ENCODE measurements at regions not wholly inside any gene's neighbourhood (a gene's known extent, or its start where the extent isn't known, plus 50 kb on each side); places are given as distances from the start of the nearest gene placed in this dataset.

GRCh38 chr11:23840872-23841271 is 656.0 kb upstream of the LUZP2 start:
- FAIRE-seq = no peak
- H3K9me3 ChIP-seq (ENCODE audit: control insufficient read depth, low read depth, low read length) = no peaks in the 10 kb centered on the region
- dilution Hi-C loops (cut with MboI; ENCODE audit: extremely low pct_ligation_motif_present, low sequenced_read_pairs) = no loop called here

GRCh38 chr11:23846902-23847422 is 649.9 kb upstream of the LUZP2 start:
- FAIRE-seq = no peak
- no peaks in the 10 kb centered on the region for H3K4me1 ChIP-seq (ENCODE audit: control insufficient read depth, extremely low read depth, insufficient read depth, low read length)
- H3K27ac ChIP-seq (ENCODE audit: control insufficient read depth, insufficient read depth, low read length) = no peak overlapping the region
- dilution Hi-C loops (cut with MboI; ENCODE audit: extremely low pct_ligation_motif_present, low sequenced_read_pairs) = no loop called here
- no peaks in the 10 kb centered on the region for H4K20me1 ChIP-seq (ENCODE audit: control insufficient read depth, extremely low read depth, insufficient read depth, low read length)
- H2AFZ ChIP-seq (ENCODE audit: control insufficient read depth, low read length) = no peak overlapping the region
- no peaks in the 10 kb centered on the region for H3K36me3 ChIP-seq (ENCODE audit: control insufficient read depth in 2 of 2, extremely low read depth in 1 of 2, insufficient read depth in 2 of 2, low read length in 2 of 2)
- no peaks in the 10 kb centered on the region for H3K27me3 ChIP-seq (ENCODE audit: control insufficient read depth, extremely low read depth, insufficient read depth, low read length)
- H3K79me2 ChIP-seq (ENCODE audit: control insufficient read depth, insufficient read depth, low read length) = no peaks in the 10 kb centered on the region
- H3K9me1 ChIP-seq (ENCODE audit: control insufficient read depth, extremely low read depth, insufficient read depth, low read length) = no peaks in the 10 kb centered on the region
- H3K4me2 ChIP-seq (ENCODE audit: control insufficient read depth, extremely low read depth, insufficient read depth, low read depth, low read length) = no peak overlapping the region
- no peak for DNase-seq (ENCODE audit: low read depth, low spot score)
- no peak overlapping the region for H3K4me3 ChIP-seq (ENCODE audit: control insufficient read depth in 2 of 3, extremely low read depth in 1 of 3, insufficient read depth in 2 of 3, low read depth in 1 of 3, low read length in 3 of 3)
- H3K9me3 ChIP-seq (ENCODE audit: control insufficient read depth, low read depth, low read length) = no peaks in the 10 kb centered on the region
- TF ChIP-seq EZH2 (IDR thresholded peaks at IDR 0.05; ENCODE audit: low read length) (no peak), CTCF (optimal IDR thresholded peaks at IDR 0.05 in 1 of 3, IDR thresholded peaks at IDR 0.05 in 1 of 3, conservative IDR thresholded peaks at IDR 0.05 in 1 of 3; ENCODE audit: extremely low read depth in 1 of 3, insufficient read depth in 2 of 3, low read length in 3 of 3) (no peak)
- no peak overlapping the region for H3K9ac ChIP-seq (ENCODE audit: control insufficient read depth, extremely low read depth, insufficient read depth, low read length)

More at GRCh38 chr11:23840872-23841271, 656.0 kb upstream of the LUZP2 start:
- Histone ChIP-seq H3K27ac (ENCODE audit: control insufficient read depth, insufficient read depth, low read length) (no peak overlapping the region), H3K36me3 (ENCODE audit: control insufficient read depth in 2 of 2, extremely low read depth in 1 of 2, insufficient read depth in 2 of 2, low read length in 2 of 2) (no peaks in the 10 kb centered on the region), H3K79me2 (ENCODE audit: control insufficient read depth, insufficient read depth, low read length) (no peaks in the 10 kb centered on the region), H4K20me1 (ENCODE audit: control insufficient read depth, extremely low read depth, insufficient read depth, low read length) (no peaks in the 10 kb centered on the region), H2AFZ (ENCODE audit: control insufficient read depth, low read length) (no peak overlapping the region), H3K27me3 (ENCODE audit: control insufficient read depth, extremely low read depth, insufficient read depth, low read length) (no peaks in the 10 kb centered on the region), H3K4me1 (ENCODE audit: control insufficient read depth, extremely low read depth, insufficient read depth, low read length) (no peaks in the 10 kb centered on the region), H3K4me3 (ENCODE audit: control insufficient read depth in 2 of 3, extremely low read depth in 1 of 3, insufficient read depth in 2 of 3, low read depth in 1 of 3, low read length in 3 of 3) (no peak overlapping the region), H3K9ac (ENCODE audit: control insufficient read depth, extremely low read depth, insufficient read depth, low read length) (no peak overlapping the region), H3K9me1 (ENCODE audit: control insufficient read depth, extremely low read depth, insufficient read depth, low read length) (no peaks in the 10 kb centered on the region), H3K4me2 (ENCODE audit: control insufficient read depth, extremely low read depth, insufficient read depth, low read depth, low read length) (no peak overlapping the region)
- no peak for DNase-seq (ENCODE audit: low read depth, low spot score)
- TF ChIP-seq EZH2 (IDR thresholded peaks at IDR 0.05; ENCODE audit: low read length) = no peak
- no peak for TF ChIP-seq CTCF (optimal IDR thresholded peaks at IDR 0.05 in 1 of 3, IDR thresholded peaks at IDR 0.05 in 1 of 3, conservative IDR thresholded peaks at IDR 0.05 in 1 of 3; ENCODE audit: extremely low read depth in 1 of 3, insufficient read depth in 2 of 3, low read length in 3 of 3)
